ENCODE measurements at regions not wholly inside any gene's neighbourhood (a gene's known extent, or its start where the extent isn't known, plus 50 kb on each side); places are given as distances from the start of the nearest gene placed in this dataset.

DNA sequence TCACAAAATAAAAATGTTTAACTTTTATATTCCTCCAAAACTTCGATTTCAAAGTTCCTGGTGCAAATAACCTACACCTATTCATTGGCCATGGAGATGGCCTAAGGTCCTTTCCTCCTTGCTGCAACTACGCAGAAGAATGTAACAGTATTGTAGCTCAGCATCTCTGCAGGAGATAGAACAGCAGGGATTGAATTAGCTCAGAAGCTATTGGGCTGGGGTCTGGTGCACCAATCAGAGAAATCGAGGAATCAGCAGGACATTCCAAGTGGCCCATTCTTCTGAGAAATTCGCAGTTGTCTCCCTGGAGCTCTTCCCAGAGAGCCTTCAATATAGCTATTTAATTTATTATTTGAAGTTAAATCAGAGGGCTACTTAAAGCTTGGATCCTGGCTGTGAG, 560.6 kb downstream of the GATA3 start:
- Mint-ChIP-seq H3K27ac (ENCODE audit: unreplicated experiment) (no peak overlapping the region), H3K9me3 (ENCODE audit: unreplicated experiment) (no peaks in the 10 kb centered on the region), H3K36me3 (ENCODE audit: unreplicated experiment) (no peaks in the 10 kb centered on the region)

GRCh38 chr10:8616166-8616565, 561.7 kb downstream of the GATA3 start:
- Mint-ChIP-seq H3K9me3 (ENCODE audit: unreplicated experiment) (no peaks in the 10 kb centered on the region), H3K36me3 (ENCODE audit: unreplicated experiment) (no peaks in the 10 kb centered on the region), H3K4me1 (ENCODE audit: low read depth, unreplicated experiment) (no peaks in the 10 kb centered on the region), H3K4me3 (ENCODE audit: unreplicated experiment) (no peak overlapping the region), H3K27me3 (ENCODE audit: unreplicated experiment) (no peaks in the 10 kb centered on the region), H3K27ac (ENCODE audit: unreplicated experiment) (no peak overlapping the region)
- no peak for DNase-seq
- TF ChIP-seq, protein P1, sequence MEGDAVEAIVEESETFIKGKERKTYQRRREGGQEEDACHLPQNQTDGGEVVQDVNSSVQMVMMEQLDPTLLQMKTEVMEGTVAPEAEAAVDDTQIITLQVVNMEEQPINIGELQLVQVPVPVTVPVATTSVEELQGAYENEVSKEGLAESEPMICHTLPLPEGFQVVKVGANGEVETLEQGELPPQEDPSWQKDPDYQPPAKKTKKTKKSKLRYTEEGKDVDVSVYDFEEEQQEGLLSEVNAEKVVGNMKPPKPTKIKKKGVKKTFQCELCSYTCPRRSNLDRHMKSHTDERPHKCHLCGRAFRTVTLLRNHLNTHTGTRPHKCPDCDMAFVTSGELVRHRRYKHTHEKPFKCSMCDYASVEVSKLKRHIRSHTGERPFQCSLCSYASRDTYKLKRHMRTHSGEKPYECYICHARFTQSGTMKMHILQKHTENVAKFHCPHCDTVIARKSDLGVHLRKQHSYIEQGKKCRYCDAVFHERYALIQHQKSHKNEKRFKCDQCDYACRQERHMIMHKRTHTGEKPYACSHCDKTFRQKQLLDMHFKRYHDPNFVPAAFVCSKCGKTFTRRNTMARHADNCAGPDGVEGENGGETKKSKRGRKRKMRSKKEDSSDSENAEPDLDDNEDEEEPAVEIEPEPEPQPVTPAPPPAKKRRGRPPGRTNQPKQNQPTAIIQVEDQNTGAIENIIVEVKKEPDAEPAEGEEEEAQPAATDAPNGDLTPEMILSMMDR (IDR thresholded peaks at IDR 0.05; ENCODE audit: partially characterized antibody, unreplicated experiment), result no peak

More for the DNA sequence above, 560.6 kb downstream of the GATA3 start:
- H3K4me1 Mint-ChIP-seq (ENCODE audit: low read depth, unreplicated experiment), result no peaks in the 10 kb centered on the region
- DNase-seq, result no peak
- no peak overlapping the region for H3K4me3 Mint-ChIP-seq (ENCODE audit: unreplicated experiment)
- TF ChIP-seq, protein P1 (IDR thresholded peaks at IDR 0.05; ENCODE audit: partially characterized antibody, unreplicated experiment), result no peak
- H3K27me3 Mint-ChIP-seq (ENCODE audit: unreplicated experiment), result no peaks in the 10 kb centered on the region

GRCh38 chr10:8617792-8618191, 563.3 kb downstream of the GATA3 start:
- TF ChIP-seq, protein P1 (IDR thresholded peaks at IDR 0.05; ENCODE audit: partially characterized antibody, unreplicated experiment), result no peak
- DNase-seq, result no peak
- H3K9me3 Mint-ChIP-seq (ENCODE audit: unreplicated experiment), result no peaks in the 10 kb centered on the region
- H3K27me3 Mint-ChIP-seq (ENCODE audit: unreplicated experiment), result no peaks in the 10 kb centered on the region
- H3K27ac Mint-ChIP-seq (ENCODE audit: unreplicated experiment), result no peak overlapping the region
- no peak overlapping the region for H3K4me3 Mint-ChIP-seq (ENCODE audit: unreplicated experiment)
- H3K36me3 Mint-ChIP-seq (ENCODE audit: unreplicated experiment), result no peaks in the 10 kb centered on the region
- no peaks in the 10 kb centered on the region for H3K4me1 Mint-ChIP-seq (ENCODE audit: low read depth, unreplicated experiment)

DNA sequence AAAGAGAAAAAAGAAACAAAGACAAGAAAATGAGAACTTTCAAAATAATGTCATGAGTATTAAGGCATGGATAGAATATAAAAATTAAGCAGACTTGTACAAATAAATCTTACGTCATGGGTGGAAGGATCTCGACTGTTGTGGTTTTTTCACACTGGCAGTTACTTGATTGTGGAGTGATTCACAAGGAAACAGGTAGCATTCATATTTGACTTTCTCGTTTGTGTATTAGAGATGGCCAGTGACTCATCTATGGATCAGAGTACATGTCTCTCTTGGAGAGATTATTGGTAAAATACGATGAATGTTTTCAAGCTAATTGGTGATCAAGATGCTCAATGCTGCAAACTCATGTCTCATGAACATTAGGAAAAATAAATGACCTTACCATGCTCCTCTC, 564.3 kb downstream of the GATA3 start:
- no peaks in the 10 kb centered on the region for H3K4me1 Mint-ChIP-seq (ENCODE audit: low read depth, unreplicated experiment)
- no peaks in the 10 kb centered on the region for H3K9me3 Mint-ChIP-seq (ENCODE audit: unreplicated experiment)
- H3K27me3 Mint-ChIP-seq (ENCODE audit: unreplicated experiment), result no peaks in the 10 kb centered on the region
- no peak overlapping the region for H3K4me3 Mint-ChIP-seq (ENCODE audit: unreplicated experiment)
- TF ChIP-seq, protein P1 (IDR thresholded peaks at IDR 0.05; ENCODE audit: partially characterized antibody, unreplicated experiment), result no peak
- H3K36me3 Mint-ChIP-seq (ENCODE audit: unreplicated experiment), result no peaks in the 10 kb centered on the region
- DNase-seq, result no peak
- H3K27ac Mint-ChIP-seq (ENCODE audit: unreplicated experiment), result no peak overlapping the region

DNA sequence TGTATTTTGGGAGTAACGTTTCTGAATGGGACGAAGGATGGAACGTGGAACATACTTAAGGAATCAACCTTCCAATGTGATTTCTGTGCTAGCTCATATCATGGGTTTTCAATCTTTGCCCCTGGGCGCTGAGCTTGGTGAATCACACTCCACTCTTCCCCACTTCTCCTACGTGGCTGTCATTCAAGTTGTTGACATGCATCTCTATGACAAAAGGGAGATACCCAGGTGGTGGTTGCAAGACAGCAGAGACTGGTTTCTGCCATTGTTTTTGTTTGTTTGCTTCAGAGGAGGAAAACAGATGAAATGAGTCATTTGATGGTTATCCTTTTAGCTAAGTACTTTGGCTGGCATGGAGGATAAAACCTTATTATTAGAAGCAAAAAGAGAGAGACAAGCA, 573.9 kb downstream of the GATA3 start:
- no peaks in the 10 kb centered on the region for H3K36me3 Mint-ChIP-seq (ENCODE audit: unreplicated experiment)
- peaks cover 2% of the 10 kb centered on the region for H3K27me3 Mint-ChIP-seq (ENCODE audit: unreplicated experiment)
- TF ChIP-seq, protein P1 (IDR thresholded peaks at IDR 0.05; ENCODE audit: partially characterized antibody, unreplicated experiment), result no peak
- DNase-seq, result no peak
- no peak overlapping the region for H3K4me3 Mint-ChIP-seq (ENCODE audit: unreplicated experiment)
- H3K9me3 Mint-ChIP-seq (ENCODE audit: unreplicated experiment), result peaks cover 2% of the 10 kb centered on the region
- no peak overlapping the region for H3K27ac Mint-ChIP-seq (ENCODE audit: unreplicated experiment)
- no peaks in the 10 kb centered on the region for H3K4me1 Mint-ChIP-seq (ENCODE audit: low read depth, unreplicated experiment)
